ENCODE measurements at regions not wholly inside any gene's neighbourhood (a gene's known extent, or its start where the extent isn't known, plus 50 kb on each side); places are given as distances from the start of the nearest gene placed in this dataset.

GRCh38 chr5:2615917-2616316 lies 135.6 kb downstream of the IRX2 start:
- Histone ChIP-seq H3K9me3 (ENCODE audit: control insufficient read depth, insufficient read depth, low read length) (peaks cover 44% of the 10 kb centered on the region), H3K27ac (ENCODE audit: low read depth, low read length) (no peak overlapping the region), H3K27me3 (ENCODE audit: control insufficient read depth, insufficient read depth, low read length) (no peaks in the 10 kb centered on the region), H3K4me3 (ENCODE audit: low read depth, low read length) (no peak overlapping the region)
- no peak for DNase-seq (ENCODE audit: low read depth, low spot score)
- no peak for TF ChIP-seq CTCF (IDR thresholded peaks at IDR 0.05; ENCODE audit: low read depth, low read length)
- ChIA-PET POLR2A (no interaction called here), CTCF (no interaction called here)

DNA sequence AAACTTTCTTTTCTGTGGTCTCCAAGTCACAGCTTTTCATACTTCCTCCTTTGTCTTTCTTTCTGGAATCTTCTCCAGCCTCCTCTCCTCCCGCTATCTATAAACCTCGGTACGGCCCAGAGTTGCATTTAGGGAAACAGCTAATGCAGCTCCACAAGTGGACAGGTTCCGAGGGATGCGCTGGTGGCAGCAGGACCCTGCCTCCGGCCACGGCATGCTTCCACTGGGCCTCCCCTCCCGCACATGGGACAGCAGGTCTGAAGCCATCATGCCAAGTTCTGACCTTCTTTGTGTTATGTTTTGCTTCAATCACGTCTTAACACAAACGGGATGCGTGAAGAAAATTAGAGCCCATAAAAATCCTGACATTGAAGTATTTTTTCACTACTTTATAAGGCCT lies 136.9 kb downstream of the IRX2 start:
- Histone ChIP-seq H3K4me3 (ENCODE audit: low read depth, low read length) (no peak overlapping the region), H3K27me3 (ENCODE audit: control insufficient read depth, insufficient read depth, low read length) (no peaks in the 10 kb centered on the region), H3K27ac (ENCODE audit: low read depth, low read length) (no peak overlapping the region), H3K9me3 (ENCODE audit: control insufficient read depth, insufficient read depth, low read length) (peaks cover 47% of the 10 kb centered on the region)
- TF ChIP-seq CTCF (IDR thresholded peaks at IDR 0.05; ENCODE audit: low read depth, low read length), result no peak
- ChIA-PET POLR2A (no interaction called here), CTCF (no interaction called here)
- no peak for DNase-seq (ENCODE audit: low read depth, low spot score)

DNA sequence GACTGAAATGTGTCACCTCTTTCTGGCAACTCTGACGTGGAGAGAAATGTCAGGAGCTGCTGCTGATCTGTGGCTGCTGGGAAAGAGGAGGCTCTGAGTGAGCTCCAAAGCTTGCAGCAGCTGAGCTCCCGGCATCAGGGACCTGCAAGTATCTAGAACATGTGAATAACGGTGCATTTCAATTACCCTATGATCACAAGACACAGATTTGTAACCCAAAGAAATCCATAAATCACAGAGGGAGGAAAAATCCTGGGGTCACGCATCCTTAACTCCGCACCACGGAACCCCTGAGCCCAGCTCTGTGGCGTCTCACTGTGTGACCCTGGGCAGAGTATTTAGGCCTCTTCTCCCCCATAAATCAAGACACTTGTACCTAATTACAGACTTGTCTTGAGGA lies 139.8 kb downstream of the IRX2 start:
- H3K27ac ChIP-seq (ENCODE audit: low read depth, low read length), result no peak overlapping the region
- ChIA-PET POLR2A (no interaction called here), CTCF (no interaction called here)
- H3K9me3 ChIP-seq (ENCODE audit: control insufficient read depth, insufficient read depth, low read length), result peaks cover 58% of the 10 kb centered on the region
- no peaks in the 10 kb centered on the region for H3K27me3 ChIP-seq (ENCODE audit: control insufficient read depth, insufficient read depth, low read length)
- TF ChIP-seq CTCF (IDR thresholded peaks at IDR 0.05; ENCODE audit: low read depth, low read length), result no peak
- no peak overlapping the region for H3K4me3 ChIP-seq (ENCODE audit: low read depth, low read length)
- DNase-seq (ENCODE audit: low read depth, low spot score), result no peak

GRCh38 chr5:2610986-2611385 lies 140.5 kb downstream of the IRX2 start:
- no peak overlapping the region for H3K27ac ChIP-seq (ENCODE audit: low read depth, low read length)
- ChIA-PET POLR2A (no interaction called here), CTCF (no interaction called here)
- no peak for DNase-seq (ENCODE audit: low read depth, low spot score)
- peaks cover 62% of the 10 kb centered on the region for H3K9me3 ChIP-seq (ENCODE audit: control insufficient read depth, insufficient read depth, low read length)
- no peak overlapping the region for H3K4me3 ChIP-seq (ENCODE audit: low read depth, low read length)
- no peaks in the 10 kb centered on the region for H3K27me3 ChIP-seq (ENCODE audit: control insufficient read depth, insufficient read depth, low read length)
- TF ChIP-seq CTCF (IDR thresholded peaks at IDR 0.05; ENCODE audit: low read depth, low read length), result no peak

DNA sequence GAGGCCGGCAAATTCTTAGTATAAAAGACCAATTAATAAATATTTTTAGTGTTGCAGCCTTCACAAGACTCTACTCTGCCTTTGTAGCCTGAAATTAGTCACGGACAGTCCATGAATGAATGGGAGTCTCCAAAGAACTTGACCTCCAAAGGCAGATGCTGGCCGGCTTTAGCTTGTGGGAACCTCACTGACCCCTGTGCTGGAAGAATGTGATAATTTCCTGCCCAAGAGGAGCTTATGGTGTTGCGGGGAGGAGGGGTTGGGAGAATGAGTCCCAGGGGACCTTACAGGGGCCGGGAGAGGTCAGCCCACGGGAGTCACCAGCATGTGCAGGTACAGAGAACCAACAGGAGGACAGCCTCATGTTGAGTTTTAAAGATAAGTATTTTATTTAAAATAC lies 143.1 kb downstream of the IRX2 start:
- CTCF ChIA-PET, result no interaction called here
- no peak for DNase-seq (ENCODE audit: low read depth, low spot score)

More for the DNA sequence above, 143.1 kb downstream of the IRX2 start:
- POLR2A ChIA-PET, result no interaction called here
- no peak for TF ChIP-seq CTCF (IDR thresholded peaks at IDR 0.05; ENCODE audit: low read depth, low read length)
- H3K27me3 ChIP-seq (ENCODE audit: control insufficient read depth, insufficient read depth, low read length), result no peaks in the 10 kb centered on the region
- H3K4me3 ChIP-seq (ENCODE audit: low read depth, low read length), result no peak overlapping the region
- no peak overlapping the region for H3K27ac ChIP-seq (ENCODE audit: low read depth, low read length)
- peaks cover 51% of the 10 kb centered on the region for H3K9me3 ChIP-seq (ENCODE audit: control insufficient read depth, insufficient read depth, low read length)
